Heart right ventricle (tissue), 16 donors: ENCODE measurements at regions not wholly inside any gene's neighbourhood (a gene's known extent, or its start where the extent isn't known, plus 50 kb on each side); places are given as distances from the start of the nearest gene placed in this dataset.
A peak's percentile ranks its signal among the peaks of the same experiment; 100 is the strongest.

ENCODE experiments used
- ATAC-seq, 8 donors: fragments of 200-7000 bp; cut with Tn5 transposase; one replicate each; pipeline ENCODE4 v1.9.1; 2020; ENCODE audit warnings: mild to moderate bottlenecking in 8 of 8, moderate library complexity in 8 of 8, moderate number of reproducible peaks in 1 of 8
- DNase-seq, 2 donors: peaks; one replicate each; pipeline ENCODE4 v3.0.0-alpha.2; 2020
- H3K27ac ChIP-seq, 10 donors: fragments of 200-600 bp; sonication (generic) in 2 of 10; one replicate each; pipeline versions ENCODE4 v1.5.0 to v1.8.0; 2020 to 2022; ENCODE audit warnings: mild to moderate bottlenecking in 3 of 10
- H3K27me3 ChIP-seq, 7 donors: fragments of 200-600 bp; one replicate each; pipeline ENCODE4 v1.8.0; 2021 to 2022; ENCODE audit warnings: mild to moderate bottlenecking in 2 of 7
- H3K36me3 ChIP-seq, 9 donors: fragments of 200-600 bp; sonication (generic) in 1 of 9; one replicate each; pipeline versions ENCODE4 v1.5.0 to v1.8.0; 2020 to 2022; ENCODE audit warnings: mild to moderate bottlenecking in 2 of 9
- H3K4me1 ChIP-seq, 9 donors: fragments of 200-600 bp; sonication (generic) in 1 of 9; one replicate each; pipeline versions ENCODE4 v1.5.0 to v1.8.0; 2020 to 2022; ENCODE audit warnings: mild to moderate bottlenecking in 4 of 9
- H3K4me3 ChIP-seq, 10 donors: fragments of 200-600 bp; sonication (generic) in 2 of 10; one replicate each; pipeline versions ENCODE4 v1.5.0 to v1.8.0; 2020 to 2022; ENCODE audit warnings: mild to moderate bottlenecking in 7 of 10, moderate library complexity in 2 of 10
- H3K9me3 ChIP-seq, 11 donors: fragments of 200-600 bp in 10 of 11; sonication (generic) in 2 of 11; one replicate each; pipeline versions ENCODE4 v1.5.0 to v1.8.0; 2013 to 2022; ENCODE audit warnings: mild to moderate bottlenecking in 2 of 11, control low read depth in 1 of 11, moderate library complexity in 1 of 11
- WGBS, 2 donors: extraction: QIAGEN DNeasy Blood & Tissue Kit; methylation state at CpG; one replicate each; pipeline ENCODE4 v1.1.7; 2013; ENCODE audit warnings: inconsistent platforms in 1 of 2; 5-methylcytosine and 5-hydroxymethylcytosine counted together
- intact Hi-C, 10 donors: fragments of 100-400 bp; cut with DNase I; formaldehyde crosslinking; loops; one replicate each; pipeline versions ENCODE4 v1.11.1 to v1.14.2; 2022
- TF ChIP-seq, protein P1 (sequence below), 9 donors: fragments of 200-600 bp; sonication (generic) in 2 of 9; IDR thresholded peaks; one replicate each; pipeline versions ENCODE4 v1.5.0 to v1.8.0; 2021 to 2022; ENCODE audit warnings: antibody characterized with exemption in 9 of 9, mild to moderate bottlenecking in 5 of 9, moderate library complexity in 1 of 9
- donor health status: Arrhythmogenic right ventricular cardiomyopathy.
- donor health status: ischemic (EF 13 %, LVEDD 7.1; RV severe dilation, severe dysfunction).
- donor health status: healthy with polysubstance abuse.
- donor health status: DM: no; HTN: yes; CAD: no.
- donor health status: DM: no; HTN: no; CAD: no.
- donor health status: ischemic (EF 25% LVEDD 6.9; RV normal size, moderate dysfunction).
- donor health status: ischemic (EF 25% LVEDD 5.7; RV mildly dilated, moderate dysfunction).
- donor health status: healthy.
- donor health status: DM: yes; HTN: yes; CAD: no.
- donor health status: Ischemic cardiomyopathy.
- donor health status: ischemic (EF 35%, LVEDD 5.7; RV mildly dilated, moderate dysfunction).
- donor health status: nonischemic (EF 11% LVEDD 7.7; RV severe dilation, severe dysfunction).
- donor health status: DM: yes; HTN: yes; CAD: no.
- donor health status: PGD.
- donor health status: ischemic (EF 29% LVEDD 5.4; RV normal size, mild dysfunction).
- donor health status: nonischemic (EF 23%, LVEDD 6.1; RV moderate dilation, normal function).

DNA sequence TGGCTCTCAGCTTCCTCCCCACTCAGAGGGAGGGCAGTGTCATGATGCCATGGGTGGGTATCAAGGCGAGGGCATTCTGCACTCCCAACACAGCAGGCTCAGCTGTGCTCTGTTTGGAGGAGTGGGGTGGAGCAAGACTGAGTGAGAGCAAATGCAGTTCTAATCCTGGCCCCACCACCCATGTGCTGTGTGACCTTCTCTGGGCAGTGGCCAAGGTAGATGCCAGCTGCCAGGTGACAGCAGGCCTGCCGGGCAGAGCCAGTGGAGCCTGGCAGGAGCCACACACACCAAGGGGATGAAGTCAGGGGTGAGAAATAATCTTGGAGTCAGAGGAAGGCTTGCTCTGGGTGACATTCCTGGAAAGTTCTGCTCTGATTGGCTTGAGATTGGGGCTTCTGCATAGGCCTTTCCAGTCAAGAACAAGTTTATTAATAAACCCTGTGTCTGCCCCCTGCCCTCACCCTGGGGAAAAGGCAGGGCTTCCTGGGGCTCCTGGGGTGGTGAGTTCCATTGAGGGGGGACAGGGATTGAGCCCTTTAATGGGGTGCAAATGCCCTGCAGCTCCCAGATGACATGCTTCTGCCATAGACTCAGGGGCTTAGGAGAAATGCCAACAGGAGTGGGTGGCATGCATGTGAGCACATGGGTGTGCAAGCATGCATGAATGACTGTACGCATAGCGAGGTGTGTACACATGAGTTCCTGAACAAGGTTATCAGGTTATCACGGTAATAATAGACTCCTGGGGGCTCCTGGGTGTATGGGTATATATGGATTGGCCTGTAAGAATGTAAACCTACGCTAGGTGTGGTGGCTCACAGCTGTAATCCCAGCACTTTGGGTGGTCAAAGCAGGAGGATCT, 134.2 kb downstream of the MRPL14 start:
- peak overlapping the region; percentile 36 to 94 (median 84) for H3K27ac ChIP-seq
- WGBS, 2 donors = 51 to 68% methylated on average over 6 of the region's 6 CpGs
- intact Hi-C loops = loop anchor here in 6 of 10 donors (2.0 to 10.0 kb wide), 4 partner anchors 38 to 221 kb away; partner anchors contain the start of gene VEGFA (in 3 of the 6)
- no peak overlapping the region for H3K4me3 ChIP-seq
- TF ChIP-seq, protein P1, sequence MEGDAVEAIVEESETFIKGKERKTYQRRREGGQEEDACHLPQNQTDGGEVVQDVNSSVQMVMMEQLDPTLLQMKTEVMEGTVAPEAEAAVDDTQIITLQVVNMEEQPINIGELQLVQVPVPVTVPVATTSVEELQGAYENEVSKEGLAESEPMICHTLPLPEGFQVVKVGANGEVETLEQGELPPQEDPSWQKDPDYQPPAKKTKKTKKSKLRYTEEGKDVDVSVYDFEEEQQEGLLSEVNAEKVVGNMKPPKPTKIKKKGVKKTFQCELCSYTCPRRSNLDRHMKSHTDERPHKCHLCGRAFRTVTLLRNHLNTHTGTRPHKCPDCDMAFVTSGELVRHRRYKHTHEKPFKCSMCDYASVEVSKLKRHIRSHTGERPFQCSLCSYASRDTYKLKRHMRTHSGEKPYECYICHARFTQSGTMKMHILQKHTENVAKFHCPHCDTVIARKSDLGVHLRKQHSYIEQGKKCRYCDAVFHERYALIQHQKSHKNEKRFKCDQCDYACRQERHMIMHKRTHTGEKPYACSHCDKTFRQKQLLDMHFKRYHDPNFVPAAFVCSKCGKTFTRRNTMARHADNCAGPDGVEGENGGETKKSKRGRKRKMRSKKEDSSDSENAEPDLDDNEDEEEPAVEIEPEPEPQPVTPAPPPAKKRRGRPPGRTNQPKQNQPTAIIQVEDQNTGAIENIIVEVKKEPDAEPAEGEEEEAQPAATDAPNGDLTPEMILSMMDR (IDR thresholded peaks at IDR 0.05) = no peak
- DNase-seq (peak; percentile 65 to 82), ATAC-seq (peak; percentile 66 to 89 (median 82))
- peaks cover 12 to 57% (median 23%) of the 10 kb centered on the region in 9 donors for H3K4me1 ChIP-seq
- no peaks in the 10 kb centered on the region for H3K36me3 ChIP-seq
- H3K9me3 ChIP-seq = no peaks in the 10 kb centered on the region
- no peaks in the 10 kb centered on the region for H3K27me3 ChIP-seq

DNA sequence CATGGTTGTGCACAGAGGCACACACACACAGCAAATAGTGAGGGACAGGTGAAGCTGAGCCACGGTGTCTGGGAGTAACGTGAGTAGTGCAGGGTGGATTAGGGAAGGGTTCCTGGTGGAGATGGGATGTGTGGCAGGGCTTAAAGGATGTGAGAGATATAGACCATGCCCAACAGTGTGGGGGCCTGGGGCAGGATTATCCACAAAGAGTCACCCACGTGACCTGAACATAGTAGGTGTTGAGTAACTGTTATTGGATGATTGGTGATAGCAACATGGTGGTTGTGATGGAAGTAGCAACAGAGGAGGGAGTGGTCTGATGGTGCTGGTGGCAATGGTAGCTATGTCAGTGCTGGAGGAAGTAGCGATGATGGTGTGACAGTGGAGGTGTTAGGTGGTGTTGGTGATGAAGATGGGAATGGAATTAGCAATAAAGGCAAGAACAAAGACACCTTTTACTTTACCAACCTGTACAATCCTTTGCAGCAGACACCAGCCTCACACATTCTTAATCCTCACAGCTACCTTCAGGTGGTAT, 135.1 kb downstream of the MRPL14 start:
- no peak overlapping the region for H3K4me3 ChIP-seq
- TF ChIP-seq, protein P1 (IDR thresholded peaks at IDR 0.05) = no peak
- 84 to 88% methylated on average over 4 of the region's 4 CpGs for WGBS, 2 donors
- ATAC-seq (no peak), DNase-seq (no peak)
- no peaks in the 10 kb centered on the region for H3K27me3 ChIP-seq
- intact Hi-C loops = loop anchor here in 6 of 10 donors (2.0 to 10.0 kb wide), 4 partner anchors 37 to 220 kb away; partner anchors contain the start of gene VEGFA (in 3 of the 6)
- peak overlapping the region; percentile 36 to 94 (median 84) for H3K27ac ChIP-seq
- peaks cover 12 to 65% (median 23%) of the 10 kb centered on the region in 9 donors for H3K4me1 ChIP-seq
- H3K36me3 ChIP-seq = no peaks in the 10 kb centered on the region
- H3K9me3 ChIP-seq = no peaks in the 10 kb centered on the region

DNA sequence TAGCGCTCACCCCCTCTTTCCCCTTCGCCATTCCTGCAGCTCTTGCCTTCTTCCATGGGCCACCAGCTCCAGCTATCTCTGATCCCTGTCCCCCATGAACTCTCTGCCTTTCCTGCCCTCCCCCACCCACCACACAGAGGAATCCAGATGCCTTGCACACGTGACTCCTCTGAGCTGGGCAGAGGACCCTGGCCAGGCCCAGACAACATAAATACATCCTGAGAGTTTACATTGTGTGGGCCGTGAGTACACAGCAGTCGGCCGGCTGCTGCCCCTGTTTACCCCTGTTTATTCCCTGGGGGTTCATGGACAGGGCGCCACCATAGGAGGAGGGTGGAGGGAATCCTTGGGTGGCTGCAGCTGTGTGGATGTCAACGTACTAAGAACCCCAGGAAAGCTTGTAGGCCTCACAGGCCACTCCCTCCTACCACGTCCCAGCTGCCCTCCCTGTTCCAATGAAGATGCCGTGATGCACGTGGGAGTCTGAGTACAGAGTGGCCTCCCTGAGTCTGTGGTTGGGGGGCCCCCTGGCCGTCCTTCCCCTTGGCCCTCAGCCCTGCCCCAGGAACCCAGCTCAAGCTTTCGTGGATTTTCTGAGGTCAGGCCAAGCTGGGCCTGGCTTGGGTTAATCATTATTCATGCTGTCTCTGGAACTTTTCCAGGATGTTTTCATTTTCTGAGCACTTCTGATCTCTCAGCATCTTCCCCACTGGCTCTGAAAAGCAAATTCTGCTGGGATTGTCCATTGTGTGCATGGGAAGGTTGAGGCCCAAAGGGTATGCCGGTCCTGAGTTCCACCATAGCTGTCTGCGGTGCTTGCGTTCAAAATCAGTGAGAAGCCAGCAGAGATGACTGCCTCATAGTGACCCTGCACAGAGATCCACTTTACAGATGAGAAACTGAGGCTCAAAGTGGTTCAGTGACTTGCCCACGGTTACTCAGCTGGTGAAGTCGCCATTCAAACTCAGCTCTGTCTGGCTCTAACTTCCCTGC, 136.3 kb downstream of the MRPL14 start:
- H3K27me3 ChIP-seq = no peaks in the 10 kb centered on the region
- H3K9me3 ChIP-seq = no peaks in the 10 kb centered on the region
- TF ChIP-seq, protein P1 (IDR thresholded peaks at IDR 0.05) = no peak
- H3K4me3 ChIP-seq = no peak overlapping the region
- peak overlapping the region; percentile 41 to 94 (median 84) for H3K27ac ChIP-seq
- ATAC-seq = peak in 7 of 8 donors; percentile 2 to 33 (median 8)
- no peaks in the 10 kb centered on the region for H3K36me3 ChIP-seq
- intact Hi-C loops = loop anchor here in 5 of 10 donors (2.0 to 10.0 kb wide), 4 partner anchors 20 to 219 kb away; partner anchors contain the start of gene VEGFA (in 3 of the 5)
- H3K4me1 ChIP-seq = peaks cover 12 to 70% (median 24%) of the 10 kb centered on the region in 9 donors
- DNase-seq = no peak
- WGBS, 2 donors = 48 to 51% methylated on average over 18 of the region's 18 CpGs
